ENCODE measurements at regions not wholly inside any gene's neighbourhood (a gene's known extent, or its start where the extent isn't known, plus 50 kb on each side); places are given as distances from the start of the nearest gene placed in this dataset.
"Not testable (repeated sequence)": the region's sequence is repeated elsewhere in the genome, so short reads cannot be mapped to it uniquely, and the experiment has no call there.

DNA sequence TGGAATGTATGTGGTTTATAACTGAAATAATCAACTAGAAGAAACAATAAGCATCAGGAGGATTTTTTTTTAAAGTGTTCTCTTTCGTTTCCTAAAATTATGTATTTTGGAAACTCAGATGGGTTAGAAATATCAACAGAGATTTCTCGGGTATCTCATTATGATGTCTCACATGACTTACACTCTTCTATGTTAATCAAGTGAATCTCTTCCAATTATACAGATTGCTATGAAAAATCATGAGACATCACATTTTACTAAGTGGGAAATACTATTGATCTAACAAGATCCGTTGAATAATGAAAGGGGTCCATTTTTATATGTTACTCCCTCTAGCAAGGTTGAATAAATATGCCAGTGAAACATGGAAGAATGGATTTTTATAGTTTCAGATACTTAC is 54.7 kb upstream of the NRIP1 start:
- DNase-seq (ENCODE audit: low spot score): no peak

DNA sequence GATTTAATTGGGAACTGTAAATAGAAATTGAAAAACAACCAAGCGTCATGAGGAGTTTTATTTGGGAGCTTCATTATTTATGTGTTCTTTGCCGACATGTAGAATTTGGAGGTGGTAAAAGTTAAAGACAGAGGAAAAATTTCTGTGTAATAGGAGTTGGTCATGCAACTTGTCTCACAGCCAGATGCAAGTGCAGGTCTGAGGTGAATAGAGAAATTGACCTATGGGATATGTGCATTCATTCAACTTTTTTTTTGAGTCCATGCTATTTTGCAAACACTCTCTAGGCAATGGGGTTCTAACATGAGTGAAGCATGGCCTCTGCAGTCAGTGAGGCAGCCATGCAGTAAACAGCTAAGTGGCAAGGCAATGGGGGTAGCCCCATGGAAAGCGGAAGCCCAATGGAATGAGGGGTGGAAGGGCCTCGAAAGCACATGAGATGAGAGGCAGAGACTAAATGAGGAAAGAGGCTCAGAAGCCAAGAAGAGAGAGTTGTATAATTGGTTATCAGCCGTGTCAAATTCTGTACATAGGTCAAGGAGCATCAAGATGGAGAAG is 56.4 kb upstream of the NRIP1 start:
- no peak for DNase-seq (ENCODE audit: low spot score)

DNA sequence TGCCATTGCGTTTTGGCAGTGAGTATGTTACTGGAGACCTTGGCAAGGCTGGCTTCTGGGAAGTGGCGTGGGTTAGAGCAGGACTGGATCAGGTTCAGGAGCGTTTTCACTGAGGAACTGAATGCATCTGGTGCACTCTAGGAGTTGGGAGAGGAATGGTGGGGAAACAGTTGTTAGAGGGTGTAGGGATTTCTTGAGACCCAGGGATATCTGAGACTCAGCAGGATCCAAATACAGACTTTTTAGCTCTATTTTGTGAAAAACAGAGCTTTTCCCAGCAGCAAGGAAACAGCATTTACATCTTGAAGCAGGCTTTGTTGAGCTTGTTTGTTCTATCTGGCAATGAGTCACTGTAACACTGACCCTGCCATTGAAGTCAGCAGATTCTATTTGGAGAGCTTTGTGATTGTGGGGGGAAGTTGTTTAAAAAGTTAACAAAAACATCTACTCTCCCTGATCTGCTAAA is 56.9 kb upstream of the NRIP1 start:
- no peak for DNase-seq (ENCODE audit: low spot score)

DNA sequence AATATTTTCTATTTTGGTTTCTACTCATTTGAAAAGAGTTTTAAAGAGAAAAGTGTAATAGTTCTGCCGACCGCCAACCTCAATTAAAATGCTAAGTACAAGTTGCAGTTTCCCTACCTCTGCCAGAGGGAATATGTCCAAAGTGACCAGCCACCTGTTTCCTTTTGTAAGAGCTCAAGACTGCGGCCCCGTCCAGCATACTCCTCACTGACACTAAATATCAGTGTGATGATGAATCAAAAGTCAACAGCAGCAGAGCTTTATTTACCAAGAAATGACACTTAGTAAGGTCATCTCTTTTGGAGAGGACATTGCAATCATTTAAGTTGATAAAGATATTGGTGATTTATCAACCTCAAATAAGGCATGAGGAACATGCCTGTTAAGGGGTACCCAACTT is 57.4 kb upstream of the NRIP1 start:
- DNase-seq (ENCODE audit: low spot score): no peak

DNA sequence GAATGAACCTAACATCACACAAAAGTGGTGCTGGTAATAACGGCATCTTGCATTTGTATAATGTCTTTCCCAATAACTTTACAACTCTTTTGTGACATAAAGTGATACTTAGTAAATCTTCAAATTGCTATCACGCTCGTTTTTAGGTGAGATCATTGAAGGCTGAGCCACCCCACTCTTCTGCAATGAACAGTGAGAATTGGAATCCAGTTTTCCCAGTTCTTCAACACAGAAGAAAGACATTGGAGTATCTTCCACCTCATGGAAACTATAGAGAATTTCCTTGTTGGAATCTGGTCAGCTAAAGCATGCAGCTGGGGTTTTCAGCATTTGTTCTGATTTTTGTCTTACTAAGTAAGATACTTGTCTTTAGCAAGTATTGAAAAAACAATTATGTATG is 59.9 kb upstream of the NRIP1 start:
- DNase-seq (ENCODE audit: low spot score): no peak

DNA sequence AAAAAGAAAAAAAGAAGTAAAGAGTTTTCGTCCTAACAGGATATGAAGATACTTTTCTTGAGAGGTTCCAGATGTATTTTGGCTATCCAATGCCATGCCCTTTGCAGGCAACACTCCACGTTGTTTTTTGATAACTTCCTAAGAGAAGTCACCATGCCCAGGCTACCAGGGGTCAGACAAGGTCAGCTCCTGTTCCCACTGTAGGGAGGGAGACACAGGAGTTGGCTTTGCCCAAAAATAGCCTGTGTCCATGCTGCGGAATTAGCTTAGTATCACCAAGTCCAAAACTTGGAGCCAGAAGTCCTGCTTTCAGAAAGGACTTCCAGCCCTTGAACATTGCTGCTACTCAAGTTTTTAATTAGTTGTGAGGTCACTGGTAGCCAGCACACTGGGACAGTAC is 62.1 kb upstream of the NRIP1 start:
- DNase-seq (ENCODE audit: low spot score): no peak

DNA sequence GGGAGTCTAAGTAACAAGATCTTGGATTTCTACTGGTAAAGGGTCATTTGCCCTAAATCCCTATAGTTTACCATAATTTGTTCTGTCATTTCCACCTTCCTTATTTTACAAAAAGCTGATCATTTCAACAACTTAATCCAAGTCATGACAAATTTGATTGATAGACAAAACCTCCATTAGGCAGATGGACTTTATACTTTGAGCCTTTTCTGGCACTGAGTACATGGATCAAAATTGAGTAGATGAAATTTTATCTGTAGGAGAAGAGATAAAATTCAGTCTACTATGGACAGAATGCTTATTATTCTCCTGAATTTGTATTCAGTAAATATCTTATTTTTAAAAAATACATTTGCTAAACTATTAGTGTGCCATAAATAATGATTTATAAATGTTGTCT is 62.6 kb upstream of the NRIP1 start:
- DNase-seq (ENCODE audit: low spot score): no peak

DNA sequence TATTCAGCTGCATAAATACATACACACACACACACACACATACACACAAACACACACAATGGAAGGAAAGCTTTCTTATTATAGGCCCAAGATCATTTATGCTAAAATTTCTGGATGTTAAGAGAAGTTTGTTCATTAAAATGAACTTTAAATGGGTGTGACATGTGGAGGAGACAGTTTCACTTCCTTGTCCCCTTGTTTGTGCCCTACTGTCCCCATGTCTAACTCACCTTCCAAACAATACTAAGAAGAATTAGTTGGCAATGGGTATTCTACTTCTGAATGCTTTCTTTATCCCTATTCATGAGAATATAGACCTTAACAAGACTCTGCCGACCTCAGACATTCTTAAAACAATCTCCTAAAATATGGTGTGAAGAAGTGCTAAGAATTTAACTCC is 63.5 kb upstream of the NRIP1 start:
- no peak for DNase-seq (ENCODE audit: low spot score)

DNA sequence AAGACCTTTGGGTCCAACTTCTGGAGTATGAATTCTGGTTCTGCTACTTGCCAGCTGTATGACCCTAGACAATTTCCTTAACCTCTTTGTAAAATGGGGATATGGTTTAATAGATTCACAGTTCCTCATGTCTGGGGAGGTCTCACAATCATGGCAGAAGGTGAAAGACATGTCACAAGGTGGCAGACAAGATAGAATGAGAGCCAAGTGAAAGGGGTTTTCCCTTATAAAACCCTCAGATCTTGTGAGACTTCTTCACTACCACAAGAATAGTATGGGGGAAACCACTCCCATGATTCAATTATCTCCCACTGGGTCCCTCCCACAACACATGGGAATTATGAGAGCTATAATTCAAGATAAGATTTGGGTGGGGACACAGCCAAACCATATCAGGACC is 63.9 kb upstream of the NRIP1 start:
- not testable (repeated sequence) for DNase-seq (ENCODE audit: low spot score)

DNA sequence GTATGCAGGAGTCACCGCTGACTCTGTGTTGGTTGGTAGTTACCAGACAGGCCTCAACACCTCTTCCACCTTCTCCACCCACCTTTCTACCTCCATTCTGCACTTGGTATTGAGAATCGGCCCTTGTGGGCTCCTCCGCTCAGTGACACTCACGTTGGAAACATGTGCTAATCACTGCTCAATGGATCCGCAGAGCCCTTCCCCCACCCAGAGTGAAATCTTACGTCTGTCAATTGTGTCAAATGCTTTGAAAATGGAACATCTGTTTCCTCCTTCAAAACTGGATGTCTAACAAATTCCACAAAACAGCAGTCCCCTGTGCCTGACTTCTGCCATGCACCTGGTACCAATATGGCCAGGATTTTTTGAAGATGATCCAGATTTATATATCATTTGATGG is 65.5 kb upstream of the NRIP1 start:
- DNase-seq (ENCODE audit: low spot score): no peak

DNA sequence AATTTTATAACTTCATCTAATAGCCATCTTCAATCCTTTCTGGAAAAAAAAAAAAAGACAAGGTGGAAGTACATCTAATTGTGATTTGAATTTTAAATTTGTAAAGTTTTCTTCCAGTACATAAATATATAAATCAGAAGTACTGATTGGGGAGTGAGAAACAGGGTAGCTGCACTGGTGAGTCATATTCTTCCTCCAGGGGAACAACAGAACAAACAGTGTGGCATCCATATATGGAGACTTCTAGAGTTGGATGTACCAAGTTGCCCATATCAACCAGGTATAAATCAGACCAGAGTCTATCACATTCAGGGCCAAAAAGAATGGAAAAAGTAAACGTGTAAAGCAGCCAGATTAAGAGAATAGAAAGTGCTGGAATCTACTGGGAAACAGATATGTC is 66.0 kb upstream of the NRIP1 start:
- DNase-seq (ENCODE audit: low spot score): no peak

DNA sequence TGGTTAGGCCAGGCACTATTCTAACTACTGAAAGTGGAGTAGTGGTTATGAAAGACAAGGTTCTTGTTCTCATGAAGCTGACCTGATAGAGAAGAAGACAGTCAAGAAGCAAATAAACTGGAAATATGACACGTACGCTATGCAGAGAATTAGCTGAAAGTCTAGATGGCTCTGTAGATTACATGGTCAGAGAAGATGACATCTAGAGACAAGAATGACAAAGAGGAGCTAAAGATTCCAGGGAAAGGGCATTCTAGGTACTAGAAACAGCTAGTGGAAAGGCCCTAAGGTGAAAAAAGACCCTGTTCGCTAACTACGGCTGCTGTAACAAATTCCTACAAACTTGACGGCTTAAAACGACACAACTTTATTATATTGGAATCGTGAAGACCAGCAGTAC is 68.0 kb upstream of the NRIP1 start:
- DNase-seq (ENCODE audit: low spot score): no peak

DNA sequence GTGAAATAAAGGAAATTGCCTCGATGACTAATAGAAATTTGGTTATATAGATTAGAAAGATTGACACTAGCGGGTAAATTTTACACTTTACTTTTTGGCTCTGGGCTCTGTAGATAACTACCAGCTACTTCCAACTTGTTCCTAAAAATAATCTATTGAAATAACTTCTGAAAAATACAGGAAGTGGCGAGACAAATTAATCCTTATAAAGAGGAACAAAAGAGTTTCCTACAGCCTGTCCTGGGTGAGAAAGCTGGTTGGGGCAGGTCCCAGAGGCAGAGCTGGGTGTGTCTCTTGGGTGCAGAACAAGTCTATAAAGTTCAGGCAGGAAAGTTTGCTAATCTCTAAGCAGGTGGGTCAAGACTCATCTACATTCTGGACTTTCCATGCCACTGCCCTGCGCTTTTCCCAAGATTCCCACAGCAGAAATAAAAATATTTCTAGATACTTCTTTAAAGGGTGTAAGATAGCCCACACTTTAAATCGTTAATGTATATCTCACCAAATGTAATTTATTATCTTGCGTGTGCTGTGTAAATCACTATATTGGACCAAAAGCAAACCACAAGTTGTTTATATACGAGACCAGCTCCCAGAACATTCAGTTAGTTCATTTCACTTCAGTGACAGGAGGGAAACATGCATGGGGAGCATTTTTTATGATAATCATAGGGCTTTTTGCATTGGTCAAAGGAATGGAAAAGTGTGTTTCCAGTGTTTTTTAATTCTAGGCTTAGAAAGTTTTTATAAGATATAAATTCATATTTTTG is 70.1 kb upstream of the NRIP1 start:
- no peak for DNase-seq (ENCODE audit: low spot score)

DNA sequence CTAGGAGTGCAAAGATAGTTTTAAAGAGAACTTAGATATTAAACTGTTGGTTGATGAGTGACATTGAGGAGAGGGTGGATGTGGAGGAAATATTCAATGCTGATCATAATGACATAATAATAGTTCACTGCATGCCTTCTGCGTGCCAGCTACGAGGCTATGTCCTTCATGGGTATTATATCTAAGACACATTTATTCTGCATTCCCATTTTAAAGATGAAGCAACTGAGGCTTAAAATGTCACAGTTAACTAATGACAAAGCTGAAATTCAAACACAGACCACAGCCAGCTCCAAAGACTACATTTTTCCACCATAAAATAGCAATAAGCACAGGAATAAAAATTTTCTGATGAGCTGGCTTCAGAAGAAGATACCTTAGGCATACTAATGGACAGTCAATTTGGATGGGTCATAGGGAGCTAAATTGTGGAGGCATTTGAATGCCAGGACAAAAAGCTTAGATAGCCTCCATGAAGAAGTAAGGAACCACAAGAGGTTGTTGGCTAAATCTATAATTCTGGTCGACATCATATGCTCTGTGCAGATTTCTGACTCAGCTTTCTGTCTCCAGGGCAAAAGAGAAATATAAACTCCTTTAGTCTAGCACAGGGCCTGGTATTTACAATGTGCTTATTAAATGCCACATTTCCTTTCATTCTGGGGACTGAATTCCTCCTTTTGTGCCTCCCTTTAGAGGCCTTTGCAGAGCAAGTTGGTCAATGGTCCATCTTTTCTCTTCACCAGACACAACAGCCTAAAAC is 71.2 kb upstream of the NRIP1 start:
- no peak for DNase-seq (ENCODE audit: low spot score)

DNA sequence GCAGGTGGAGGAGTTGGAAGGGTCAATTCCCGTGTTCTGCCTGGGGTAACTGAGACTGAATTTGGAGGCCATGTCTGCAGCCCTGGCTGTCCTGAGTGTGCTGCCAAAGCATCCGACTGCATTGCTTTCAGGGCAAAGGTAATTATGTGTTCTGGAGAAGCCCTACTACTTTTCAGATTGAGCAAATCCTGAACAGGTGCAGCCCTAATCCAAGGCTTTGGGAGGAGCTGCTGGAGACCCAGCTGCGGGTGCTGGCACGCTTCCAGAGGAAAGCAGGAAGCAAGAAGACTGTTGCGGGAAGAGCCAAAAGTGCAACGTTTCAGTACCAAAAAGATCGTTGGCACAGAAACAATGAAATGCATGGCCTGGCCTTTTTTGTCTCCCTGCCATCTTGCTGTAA is 73.7 kb upstream of the NRIP1 start:
- DNase-seq (ENCODE audit: low spot score): no peak

DNA sequence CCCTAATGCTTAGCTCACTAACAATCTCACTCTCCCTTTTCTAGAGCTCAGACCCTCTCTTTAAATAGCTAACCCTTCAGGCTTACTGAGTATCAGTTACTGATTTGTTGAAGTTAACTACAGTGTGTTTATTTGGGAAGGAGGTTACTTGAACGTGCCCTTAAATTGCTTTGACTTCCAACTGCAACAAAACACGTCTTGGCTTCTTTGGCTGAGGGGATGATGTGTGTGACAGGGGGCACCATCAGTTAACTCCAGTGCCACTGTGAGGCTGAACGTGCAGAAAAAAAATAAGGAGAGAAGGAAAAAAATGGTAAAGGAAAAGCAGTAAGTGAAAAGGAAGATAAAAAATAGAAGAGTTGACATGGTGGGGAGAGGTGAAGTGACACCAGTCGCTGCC is 75.1 kb upstream of the NRIP1 start:
- no peak for DNase-seq (ENCODE audit: low spot score)

DNA sequence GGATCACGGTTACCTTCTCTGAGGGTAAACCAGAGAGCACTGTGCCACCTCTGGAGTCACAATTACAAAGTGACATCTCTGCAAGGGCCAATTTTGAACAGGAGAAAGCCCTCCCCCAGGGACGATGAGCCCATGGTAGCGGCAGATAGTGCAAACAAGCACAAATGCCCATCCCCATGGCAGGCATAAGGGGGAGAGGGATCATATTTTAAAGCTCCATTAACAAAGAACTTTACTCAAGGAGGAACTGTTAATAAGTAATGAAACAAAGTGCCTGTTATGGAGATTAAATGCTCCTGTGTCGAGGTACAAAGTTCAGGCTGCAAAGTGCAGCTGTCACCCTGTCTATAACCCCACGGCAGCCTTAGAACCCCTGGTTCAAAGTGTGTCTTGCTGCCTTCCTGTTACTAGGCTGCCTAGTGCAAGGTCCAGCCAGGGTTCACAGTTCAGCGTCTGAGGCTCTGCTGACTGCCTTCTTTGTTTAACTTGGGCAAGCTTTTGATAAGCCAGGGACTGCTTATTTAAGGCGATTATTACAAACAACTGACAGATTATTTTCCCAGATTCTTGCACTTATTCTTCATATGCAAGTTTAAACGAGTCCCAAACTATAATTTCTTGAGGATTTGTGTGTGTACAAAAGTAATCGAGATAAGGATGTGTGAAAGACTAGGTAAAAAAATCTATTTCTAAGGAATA is 75.7 kb upstream of the NRIP1 start:
- peak; percentile 49 for DNase-seq (ENCODE audit: low spot score)

DNA sequence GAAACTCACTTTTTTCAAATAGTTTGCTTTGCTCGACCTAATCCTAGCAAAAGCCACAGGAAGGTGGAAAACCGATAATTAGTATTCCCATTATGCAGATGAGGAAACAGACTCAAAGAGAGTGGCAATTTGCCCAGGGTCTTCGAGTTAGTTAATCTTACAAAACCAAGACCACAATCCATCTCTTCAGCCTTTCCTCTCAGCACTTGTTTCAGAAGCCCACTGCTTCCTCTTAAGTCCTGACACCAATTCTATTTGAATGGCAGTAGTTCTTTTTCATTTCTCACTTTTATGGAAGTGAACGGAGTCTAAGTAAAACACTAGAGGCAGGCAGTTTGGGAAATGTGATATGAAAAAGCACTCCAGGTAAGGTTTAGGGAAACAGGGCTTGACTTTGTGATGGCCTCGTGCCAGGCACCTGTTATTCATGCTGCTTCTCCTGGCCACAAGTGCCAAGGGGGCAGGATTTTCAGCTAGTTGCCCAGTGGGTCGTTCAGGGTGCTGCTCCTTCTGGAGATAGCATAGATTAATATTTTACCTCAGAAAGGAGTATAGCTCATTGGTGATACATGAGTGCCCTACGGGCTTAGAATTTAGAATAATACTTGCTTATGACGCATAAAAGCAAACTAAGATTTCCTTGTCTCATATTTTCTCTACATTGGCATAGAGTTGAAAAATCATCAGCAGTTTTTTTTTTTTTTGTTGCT is 76.6 kb upstream of the NRIP1 start:
- DNase-seq (ENCODE audit: low spot score): no peak

DNA sequence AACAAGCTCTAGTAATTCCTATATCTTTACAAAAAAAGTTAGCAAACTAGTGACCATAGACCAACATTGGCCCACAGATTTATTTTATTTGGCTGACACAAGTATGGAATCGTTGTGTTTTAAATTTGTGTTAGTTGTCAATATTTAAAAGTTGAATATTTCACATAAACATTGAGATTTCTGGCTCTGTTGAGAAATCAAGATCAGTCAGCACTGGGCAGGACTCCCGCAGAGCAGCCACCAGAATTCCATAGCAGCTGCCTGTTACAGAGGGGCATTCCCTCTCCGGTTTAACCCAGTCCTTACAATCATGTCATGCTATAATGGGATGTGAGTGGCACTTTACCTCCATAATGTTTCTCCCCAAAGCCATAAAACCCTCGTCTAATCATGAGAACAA is 79.2 kb upstream of the NRIP1 start:
- DNase-seq (ENCODE audit: low spot score): no peak

DNA sequence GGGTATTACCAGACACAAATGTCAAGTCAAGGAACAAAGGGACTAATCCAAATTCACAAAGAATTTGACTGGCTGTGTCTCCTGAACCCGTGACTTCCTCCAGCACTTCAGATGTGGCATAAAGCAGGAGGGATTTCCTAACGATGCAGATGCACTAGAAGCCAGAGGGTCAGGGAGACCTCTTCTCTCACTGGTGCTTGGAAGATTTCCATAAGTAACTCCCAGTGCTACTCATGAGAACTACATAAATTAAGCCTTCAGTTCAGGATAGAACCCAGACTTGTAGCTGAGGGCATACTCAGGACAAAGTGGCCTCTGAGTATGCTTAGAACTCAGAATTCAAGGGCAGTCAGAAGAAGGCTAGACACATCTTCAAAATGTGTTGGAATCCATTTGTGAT is 83.6 kb upstream of the NRIP1 start:
- DNase-seq (ENCODE audit: low spot score): no peak

DNA sequence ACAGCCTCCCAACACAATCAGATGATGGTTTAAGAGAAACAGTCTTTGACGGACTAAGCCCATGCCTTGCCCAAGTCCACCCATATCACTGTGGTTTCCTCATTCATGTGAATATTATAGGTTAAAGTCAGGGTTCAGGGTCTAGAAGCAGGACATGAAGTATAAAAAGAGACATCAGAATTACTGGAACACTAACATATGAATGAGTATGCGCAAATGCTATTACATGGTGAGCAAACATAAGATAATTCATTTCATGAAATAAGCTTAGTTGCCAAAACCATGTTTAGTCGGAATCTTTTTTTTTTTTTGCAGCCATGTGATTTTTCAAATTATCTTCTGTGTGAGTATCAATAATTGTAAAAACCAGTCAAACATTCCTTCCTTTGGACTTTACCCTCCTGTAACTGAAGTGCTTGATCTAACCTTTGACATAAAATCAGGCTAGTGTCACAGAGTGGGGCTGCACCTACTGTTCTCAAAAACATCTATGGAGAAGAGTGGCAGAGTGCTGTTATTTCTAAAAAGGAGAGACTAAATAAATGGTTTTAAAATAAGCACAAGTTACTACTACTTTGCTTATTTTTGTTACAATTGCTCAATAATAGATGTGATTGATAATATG is 84.9 kb upstream of the NRIP1 start:
- DNase-seq (ENCODE audit: low spot score): no peak
